Gastrocnemius medialis (tissue), 4 donors: ENCODE measurements at regions not wholly inside any gene's neighbourhood (a gene's known extent, or its start where the extent isn't known, plus 50 kb on each side); places are given as distances from the start of the nearest gene placed in this dataset.
A peak's percentile ranks its signal among the peaks of the same experiment; 100 is the strongest.

Source experiments
- CTCF ChIP-seq, 5 experiments: fragments of 450-650 bp in 3 of 5; fragments of 200-600 bp in 2 of 5; sonication (generic) in 2 of 5; IDR thresholded peaks in 4 of 5; conservative IDR thresholded peaks in 1 of 5; 1 replicate in 4 of 5; 2 replicates in 1 of 5; pipeline ENCODE4 v1.5.1; 2016 to 2019; ENCODE audit warnings: antibody characterized with exemption in 5 of 5, mild to moderate bottlenecking in 3 of 5, moderate library complexity in 3 of 5
- POLR2A ChIP-seq, 2 donors: fragments of 450-650 bp; IDR thresholded peaks; one replicate each; pipeline ENCODE4 v1.6.1; 2017; ENCODE audit warnings: antibody characterized with exemption in 2 of 2, mild to moderate bottlenecking in 2 of 2, moderate library complexity in 2 of 2

- TF ChIP-seq CTCF (IDR thresholded peaks at IDR 0.05 in 4 of 5, conservative IDR thresholded peaks at IDR 0.05 in 1 of 5) = no peak
- TF ChIP-seq POLR2A (IDR thresholded peaks at IDR 0.05) = peak in 1 of 2 donors; percentile 21
These were observed 142.8 kb downstream of the SCARB1 start for GRCh38 chr12:124720681-124721500.
